ENCODE measurements at regions not wholly inside any gene's neighbourhood (a gene's known extent, or its start where the extent isn't known, plus 50 kb on each side); places are given as distances from the start of the nearest gene placed in this dataset.

- H3K9me3 ChIP-seq, result no peaks in the 10 kb centered on the region
- H3K4me3 ChIP-seq, result no peak overlapping the region
- WGBS, 2 donors, result 17 to 32% methylated on average over 2 of the region's 2 CpGs
- no peaks in the 10 kb centered on the region for H3K27me3 ChIP-seq
- no peak for DNase-seq
- H3K27ac ChIP-seq, result no peak overlapping the region
- no peaks in the 10 kb centered on the region for H3K4me1 ChIP-seq
- H3K36me3 ChIP-seq (replicated peaks in 1 of 2; ENCODE audit: insufficient read depth in 1 of 2, low read depth in 2 of 2), result no peaks in the 10 kb centered on the region
- TF ChIP-seq CTCF (IDR thresholded peaks at IDR 0.05) (no peak), POLR2A (IDR thresholded peaks at IDR 0.05) (no peak)
- intact Hi-C loops (cut with DNase I), result no loop called here
- ATAC-seq, result no peak
Observed at GRCh38 chr5:57751710-57752109, 269.1 kb upstream of the ACTBL2 start.

GRCh38 chr5:57750891-57751290, 268.3 kb upstream of the ACTBL2 start:
- no peak for ATAC-seq
- TF ChIP-seq POLR2A (IDR thresholded peaks at IDR 0.05) (no peak), CTCF (IDR thresholded peaks at IDR 0.05) (no peak)

GRCh38 chr5:57750282-57750681, 267.7 kb upstream of the ACTBL2 start:
- H3K4me3 ChIP-seq, result no peak overlapping the region
- H3K9me3 ChIP-seq, result no peaks in the 10 kb centered on the region
- DNase-seq, result no peak
- H3K27ac ChIP-seq, result no peak overlapping the region
- H3K4me1 ChIP-seq, result no peaks in the 10 kb centered on the region
- WGBS, 2 donors, result 90 to 97% methylated on average over 8 to 10 of the region's 10 CpGs
- H3K36me3 ChIP-seq (replicated peaks in 1 of 2; ENCODE audit: insufficient read depth in 1 of 2, low read depth in 2 of 2), result no peaks in the 10 kb centered on the region
- intact Hi-C loops (cut with DNase I), result no loop called here
- TF ChIP-seq CTCF (IDR thresholded peaks at IDR 0.05) (no peak), POLR2A (IDR thresholded peaks at IDR 0.05) (no peak)
- no peak for ATAC-seq
- H3K27me3 ChIP-seq, result no peaks in the 10 kb centered on the region

More at GRCh38 chr5:57750891-57751290, 268.3 kb upstream of the ACTBL2 start:
- Histone ChIP-seq H3K9me3 (no peaks in the 10 kb centered on the region), H3K27me3 (no peaks in the 10 kb centered on the region), H3K36me3 (replicated peaks in 1 of 2; ENCODE audit: insufficient read depth in 1 of 2, low read depth in 2 of 2) (no peaks in the 10 kb centered on the region), H3K4me1 (no peaks in the 10 kb centered on the region), H3K4me3 (no peak overlapping the region), H3K27ac (no peak overlapping the region)
- intact Hi-C loops (cut with DNase I), result no loop called here
- DNase-seq, result no peak
- whole genome bisulfite sequencing, 2 donors, result 82 to 89% methylated on average over 6 to 9 of the region's 9 CpGs

GRCh38 chr5:57749396-57749795, 266.8 kb upstream of the ACTBL2 start:
- DNase-seq (no peak), ATAC-seq (no peak)
- Histone ChIP-seq H3K36me3 (replicated peaks in 1 of 2; ENCODE audit: insufficient read depth in 1 of 2, low read depth in 2 of 2) (no peaks in the 10 kb centered on the region), H3K27me3 (no peaks in the 10 kb centered on the region), H3K27ac (no peak overlapping the region), H3K4me1 (no peaks in the 10 kb centered on the region), H3K4me3 (no peak overlapping the region), H3K9me3 (no peaks in the 10 kb centered on the region)
- intact Hi-C loops (cut with DNase I), result no loop called here
- no peak for TF ChIP-seq CTCF (IDR thresholded peaks at IDR 0.05)
- TF ChIP-seq POLR2A (IDR thresholded peaks at IDR 0.05), result no peak

- 73 to 76% methylated on average over 7 of the region's 7 CpGs for WGBS, 2 donors
- DNase-seq, result no peak
Observed at GRCh38 chr5:57745700-57746651, 263.4 kb upstream of the ACTBL2 start.

More at GRCh38 chr5:57745700-57746651, 263.4 kb upstream of the ACTBL2 start:
- Histone ChIP-seq H3K27me3 (no peaks in the 10 kb centered on the region), H3K9me3 (no peaks in the 10 kb centered on the region), H3K36me3 (replicated peaks in 1 of 2; ENCODE audit: insufficient read depth in 1 of 2, low read depth in 2 of 2) (no peaks in the 10 kb centered on the region), H3K27ac (no peak overlapping the region), H3K4me3 (no peak overlapping the region), H3K4me1 (no peaks in the 10 kb centered on the region)
- TF ChIP-seq CTCF (IDR thresholded peaks at IDR 0.05), result no peak
- no peak for ATAC-seq
- intact Hi-C loops (cut with DNase I), result no loop called here
